IMR-90 (cell line): ENCODE measurements at regions not wholly inside any gene's neighbourhood (a gene's known extent, or its start where the extent isn't known, plus 50 kb on each side); places are given as distances from the start of the nearest gene placed in this dataset.

ENCODE experiments used
- ATAC-seq: fragments of 200-7000 bp; cut with Tn5 transposase; 2 replicates; pipeline ENCODE4 v1.9.1; 2020; ENCODE audit warnings: low read depth, mild to moderate bottlenecking, moderate library complexity
- BruUV-seq: library from RNA; stranded (reverse); fragments of 400-500 nt; replicated peaks from 2 replicates; lab custom pipeline; 2021; lab: Mats Ljungman, UMichigan
- CTCF ChIA-PET: fragments of 300-600 bp; formaldehyde crosslinking; extraction: SDS; loops from one replicate; lab custom pipeline; 2021; ENCODE audit warnings: antibody characterized with exemption; lab: Yijun Ruan, JAX
- POLR2A ChIA-PET: fragments of 300-600 bp; sonication (Branson Sonifier 250); formaldehyde crosslinking; loops from one replicate; lab custom pipeline; 2022; ENCODE audit warnings: antibody characterized with exemption; ENCODE audit not compliant: unreplicated experiment; lab: Charles Lee
- DNase-seq: peaks from one replicate; pipeline ENCODE4 v3.0.0; 2013
- H2AFZ ChIP-seq: replicated peaks from 2 replicates; pipeline ENCODE3; 2013; ENCODE audit warnings: low read length, mild to moderate bottlenecking; ENCODE audit not compliant: poor library complexity
- H2AK5ac ChIP-seq: 2 replicates; pipeline ENCODE4 v1.6.1; 2013; ENCODE audit warnings: low read depth, low read length, inconsistent platforms
- H2AK9ac ChIP-seq: replicated peaks from 2 replicates; pipeline ENCODE3; 2013; ENCODE audit warnings: mild to moderate bottlenecking, low read depth, low read length, moderate library complexity; ENCODE audit not compliant: poor library complexity
- H2BK120ac ChIP-seq: 2 replicates; pipeline ENCODE4 v1.6.1; 2013; ENCODE audit warnings: low read depth, low read length, inconsistent platforms
- H2BK15ac ChIP-seq: 3 replicates; pipeline ENCODE4 v1.6.1; 2013; ENCODE audit warnings: low read depth, low read length, inconsistent platforms
- H2BK20ac ChIP-seq: 2 replicates; pipeline ENCODE4 v1.6.1; 2013; ENCODE audit warnings: low read depth, mild to moderate bottlenecking, inconsistent platforms, low read length, moderate library complexity
- H2BK5ac ChIP-seq: 2 replicates; pipeline ENCODE4 v1.6.1; 2013; ENCODE audit warnings: mild to moderate bottlenecking, low read depth, low read length, inconsistent platforms; ENCODE audit not compliant: poor library complexity, severe bottlenecking
- H3K14ac ChIP-seq: replicated peaks from 2 replicates; pipeline ENCODE4 v1.6.1; 2013; ENCODE audit warnings: low read depth, low read length, inconsistent platforms
- H3K18ac ChIP-seq: 2 replicates; pipeline ENCODE4 v1.6.1; 2013; ENCODE audit warnings: low read depth, low read length, control low read depth
- H3K23ac ChIP-seq: 2 replicates; pipeline ENCODE4 v1.6.1; 2013; ENCODE audit warnings: low read depth, low read length, inconsistent platforms
- H3K27ac ChIP-seq: 2 replicates; pipeline ENCODE4 v1.5.1; 2013; ENCODE audit warnings: mild to moderate bottlenecking, control low read depth, low read length; ENCODE audit not compliant: insufficient read depth
- H3K27me3 ChIP-seq: 2 replicates; pipeline ENCODE4 v1.6.1; 2013; ENCODE audit warnings: low read length; ENCODE audit not compliant: control insufficient read depth, insufficient read depth
- H3K36me3 ChIP-seq: 2 replicates; pipeline ENCODE4 v1.6.1; 2013; ENCODE audit warnings: low read length, mixed read lengths; ENCODE audit not compliant: control insufficient read depth, insufficient read depth
- H3K4ac ChIP-seq: 2 replicates; pipeline ENCODE4 v1.6.1; 2013; ENCODE audit warnings: low read depth, low read length, inconsistent platforms
- H3K4me1 ChIP-seq: 2 replicates; pipeline ENCODE4 v1.6.1; 2013; ENCODE audit warnings: low read length, mixed read lengths; ENCODE audit not compliant: control insufficient read depth, insufficient read depth
- H3K4me2 ChIP-seq: 2 replicates; pipeline ENCODE4 v1.6.1; 2013; ENCODE audit warnings: low read depth, mild to moderate bottlenecking, control low read depth, low read length, moderate library complexity
- H3K4me3 ChIP-seq: 2 replicates; pipeline ENCODE4 v1.5.1; 2013; ENCODE audit warnings: low read depth, mild to moderate bottlenecking, control low read depth, low read length, moderate library complexity; ENCODE audit not compliant: insufficient read depth
- H3K56ac ChIP-seq: 2 replicates; pipeline ENCODE4 v1.6.1; 2013; ENCODE audit warnings: low read length, inconsistent platforms; ENCODE audit not compliant: insufficient read depth; ENCODE audit errors: extremely low read depth
- H3K79me1 ChIP-seq, 2 experiments: 2 replicates each; pipeline ENCODE4 v1.6.1; 2013; ENCODE audit warnings: low read length in 2 of 2, inconsistent platforms in 1 of 2, low read depth in 1 of 2
- H3K9ac ChIP-seq: 2 replicates; pipeline ENCODE4 v1.6.1; 2013; ENCODE audit warnings: low read depth, low read length, control low read depth
- H3K9me1 ChIP-seq: 2 replicates; pipeline ENCODE4 v1.6.1; 2013; ENCODE audit warnings: low read length, inconsistent platforms; ENCODE audit not compliant: insufficient read depth
- H3K9me3 ChIP-seq: 2 replicates; pipeline ENCODE4 v1.6.1; 2013; ENCODE audit warnings: low read length; ENCODE audit not compliant: control insufficient read depth, insufficient read depth
- H4K20me1 ChIP-seq: 2 replicates; pipeline ENCODE4 v1.6.1; 2013; ENCODE audit warnings: low read length, inconsistent platforms; ENCODE audit not compliant: insufficient read depth
- H4K5ac ChIP-seq: 2 replicates; pipeline ENCODE4 v1.6.1; 2013; ENCODE audit warnings: mild to moderate bottlenecking, low read depth, low read length, control low read depth
- H4K8ac ChIP-seq, 2 experiments: 2 replicates each; pipeline ENCODE4 v1.6.1; 2013; ENCODE audit warnings: low read depth in 2 of 2, low read length in 2 of 2, control low read depth in 1 of 2, inconsistent platforms in 1 of 2
- H4K91ac ChIP-seq: 2 replicates; pipeline ENCODE4 v1.6.1; 2013; ENCODE audit warnings: low read depth, low read length, inconsistent platforms; ENCODE audit not compliant: insufficient read depth
- BHLHE40 ChIP-seq: fragments of 150-350 bp; IDR thresholded peaks from 2 replicates; pipeline ENCODE4 v1.6.1; 2016; ENCODE audit warnings: mild to moderate bottlenecking, low read depth, low read length
- CEBPB ChIP-seq: IDR thresholded peaks from 2 replicates; pipeline ENCODE4 v1.6.1; 2012; ENCODE audit warnings: low read depth, low read length, improper control_type of control experiment
- CHD1 ChIP-seq: IDR thresholded peaks from 2 replicates; pipeline ENCODE4 v1.6.1; 2012; ENCODE audit warnings: low read depth, low read length, improper control_type of control experiment
- CTCF ChIP-seq: conservative IDR thresholded peaks from 2 replicates; pipeline ENCODE4 v1.5.1; 2012; ENCODE audit warnings: mild to moderate bottlenecking, low read depth, low read length, improper control_type of control experiment
- ELK1 ChIP-seq: fragments of 150-350 bp; IDR thresholded peaks from 2 replicates; pipeline ENCODE4 v1.6.1; 2016; ENCODE audit warnings: low read depth, mild to moderate bottlenecking, low read length, moderate library complexity, borderline replicate concordance
- FOS ChIP-seq: fragments of 150-350 bp; IDR thresholded peaks from 2 replicates; pipeline ENCODE4 v1.6.1; 2016; ENCODE audit warnings: low read depth, low read length
- MAFK ChIP-seq: IDR thresholded peaks from 2 replicates; pipeline ENCODE4 v1.6.1; 2012; ENCODE audit warnings: low read depth, low read length, improper control_type of control experiment
- MAZ ChIP-seq: IDR thresholded peaks from 2 replicates; pipeline ENCODE4 v1.6.1; 2012; ENCODE audit warnings: low read depth, mild to moderate bottlenecking, low read length, improper control_type of control experiment, moderate library complexity, borderline replicate concordance
- MXI1 ChIP-seq: IDR thresholded peaks from 2 replicates; pipeline ENCODE4 v1.6.1; 2012; ENCODE audit warnings: low read depth, mild to moderate bottlenecking, low read length, moderate library complexity, borderline replicate concordance
- NFE2L2 ChIP-seq: fragments of 150-350 bp; IDR thresholded peaks from 2 replicates; pipeline ENCODE4 v1.6.1; 2016; ENCODE audit warnings: low read depth, mild to moderate bottlenecking, low read length
- POLR2A ChIP-seq: IDR thresholded peaks from 2 replicates; pipeline ENCODE4 v1.6.1; 2012; ENCODE audit warnings: mild to moderate bottlenecking, low read depth, low read length
- RAD21 ChIP-seq: IDR thresholded peaks from 2 replicates; pipeline ENCODE4 v1.6.1; 2012; ENCODE audit warnings: low read length, improper control_type of control experiment
- RCOR1 ChIP-seq: IDR thresholded peaks from 2 replicates; pipeline ENCODE4 v1.6.1; 2012; ENCODE audit warnings: mild to moderate bottlenecking, low read length, improper control_type of control experiment; ENCODE audit not compliant: insufficient replicate concordance
- RFX5 ChIP-seq: IDR thresholded peaks from 2 replicates; pipeline ENCODE4 v1.8.0; 2012; ENCODE audit warnings: low read depth, mild to moderate bottlenecking, low read length, moderate library complexity
- SMC3 ChIP-seq: fragments of 150-350 bp; IDR thresholded peaks from 2 replicates; pipeline ENCODE4 v1.6.1; 2016; ENCODE audit warnings: low read depth, mild to moderate bottlenecking, antibody characterized with exemption, low read length, moderate library complexity
- USF2 ChIP-seq: fragments of 150-350 bp; IDR thresholded peaks from 2 replicates; pipeline ENCODE4 v1.6.1; 2017; ENCODE audit warnings: mild to moderate bottlenecking, antibody characterized with exemption, low read length, low read depth
- WGBS, 2 experiments: methylation state at CpG; one replicate each; pipeline versions ENCODE4 v1.1.5 to v1.1.7; 2013; ENCODE audit warnings: missing lambda C conversion rate in 2 of 2; ENCODE audit not compliant: insufficient read length in 1 of 2; ENCODE audit errors: extremely low coverage in 2 of 2; 5-methylcytosine and 5-hydroxymethylcytosine counted together
- dilution Hi-C: fragments of 300-500 bp; cut with HindIII; formaldehyde crosslinking; loops from one replicate; pipeline ENCODE4 v1.14.3; 2018; ENCODE audit warnings: low sequenced_read_pairs; ENCODE audit not compliant: unreplicated experiment
- in situ Hi-C: fragments of 300-500 bp; cut with MboI; formaldehyde crosslinking; loops from 3 replicates; pipeline ENCODE4 v1.14.3; 2019; ENCODE audit warnings: low sequenced_read_pairs, inconsistent platforms, mixed read lengths
- intact Hi-C: fragments of 100-400 bp; cut with micrococcal nuclease; formaldehyde crosslinking; loops from 2 replicates; pipeline ENCODE4 v1.10.0; 2022

- no peak overlapping the region for H2BK5ac ChIP-seq
- H2BK15ac ChIP-seq = no peak overlapping the region
- dilution Hi-C loops = no loop called here
- no peak overlapping the region for H3K4me3 ChIP-seq
- no peak overlapping the region for H3K23ac ChIP-seq
- ChIA-PET POLR2A (no interaction called here), CTCF (no interaction called here)
- no peak overlapping the region for H4K5ac ChIP-seq
- no peaks in the 10 kb centered on the region for H3K79me1 ChIP-seq
- TF ChIP-seq CHD1 (no peak), MAFK (no peak), NFE2L2 (no peak), BHLHE40 (no peak), FOS (no peak), CTCF (no peak), ELK1 (no peak), USF2 (no peak), RAD21 (no peak), RCOR1 (no peak), POLR2A (no peak), MAZ (no peak), SMC3 (no peak), RFX5 (no peak), CEBPB (no peak), MXI1 (no peak)
- intact Hi-C loops = no loop called here
- H4K91ac ChIP-seq = no peak overlapping the region
- peaks cover 8% of the 10 kb centered on the region for H3K9me3 ChIP-seq
- no peaks in the 10 kb centered on the region for H4K20me1 ChIP-seq
- in situ Hi-C loops = no loop called here
- no peaks in the 10 kb centered on the region for H3K4me1 ChIP-seq
- no TSS peak for BruUV-seq
- no peak overlapping the region for H3K4me2 ChIP-seq
- no peak overlapping the region for H3K14ac ChIP-seq
- H2BK20ac ChIP-seq = no peak overlapping the region
- H3K27ac ChIP-seq = no peak overlapping the region
- no peak overlapping the region for H3K18ac ChIP-seq
- H3K9me1 ChIP-seq = no peaks in the 10 kb centered on the region
- H3K56ac ChIP-seq = no peak overlapping the region
- no peak overlapping the region for H2AK5ac ChIP-seq
- ATAC-seq = no peak
- no peak overlapping the region for H2AK9ac ChIP-seq
- no peak overlapping the region for H3K9ac ChIP-seq
- no peaks in the 10 kb centered on the region for H3K27me3 ChIP-seq
- 10% methylated on average over 2 of the region's 5 CpGs; no CpG with 5 or more reads in 1 of the 2 experiments for WGBS, 2 experiments
- H4K8ac ChIP-seq = no peak overlapping the region
- no peaks in the 10 kb centered on the region for H3K36me3 ChIP-seq
- H2BK120ac ChIP-seq = no peak overlapping the region
- DNase-seq = no peak
- H2AFZ ChIP-seq = no peak overlapping the region
- H3K4ac ChIP-seq = no peak overlapping the region
Observed at GRCh38 chr2:136693966-136694365, 71.4 kb upstream of the THSD7B start.
